ENCODE measurements at regions not wholly inside any gene's neighbourhood (a gene's known extent, or its start where the extent isn't known, plus 50 kb on each side); places are given as distances from the start of the nearest gene placed in this dataset.
A peak's percentile ranks its signal among the peaks of the same experiment; 100 is the strongest.

GRCh38 chr7:94297397-94297838 lies 97.3 kb upstream of the COL1A2 start:
- H2BK15ac ChIP-seq (ENCODE audit: low read length): no peak overlapping the region
- H3K4ac ChIP-seq (ENCODE audit: low read length): no peak overlapping the region
- no peak overlapping the region for H3K27ac ChIP-seq (replicated peaks; ENCODE audit: low read length)
- no peak overlapping the region for H2BK5ac ChIP-seq (ENCODE audit: low read length)
- H3K14ac ChIP-seq (ENCODE audit: low read length): no peak overlapping the region
- no peak overlapping the region for H4K8ac ChIP-seq (ENCODE audit: low read depth, low read length)
- H3K18ac ChIP-seq (ENCODE audit: low read length): no peak overlapping the region
- H3K9ac ChIP-seq (ENCODE audit: low read depth, low read length, poor library complexity): no peak overlapping the region
- peaks cover 9 to 18% of the 10 kb centered on the region in 2 donors for H3K4me1 ChIP-seq (ENCODE audit: control insufficient read depth in 2 of 2, insufficient read depth in 1 of 2, low read depth in 1 of 2, low read length in 2 of 2)
- H2BK120ac ChIP-seq (ENCODE audit: low read depth, low read length): no peak overlapping the region
- DNase-seq (ENCODE audit: low spot score): no peak
- no peak overlapping the region for H4K91ac ChIP-seq (ENCODE audit: low read depth, low read length, poor library complexity)
- no peak overlapping the region for H3K4me2 ChIP-seq (ENCODE audit: insufficient read depth, low read length, poor library complexity, severe bottlenecking)
- no peak overlapping the region for H2AFZ ChIP-seq (ENCODE audit: low read length)
- no peaks in the 10 kb centered on the region for H3K9me3 ChIP-seq (replicated peaks in 1 of 2; ENCODE audit: control insufficient read depth in 2 of 2, insufficient read depth in 1 of 2, low read depth in 1 of 2, low read length in 2 of 2)
- H3K79me1 ChIP-seq (ENCODE audit: low read depth, low read length): no peaks in the 10 kb centered on the region
- H3K23ac ChIP-seq (ENCODE audit: low read depth, low read length, poor library complexity): no peak overlapping the region
- no peak overlapping the region for H3K4me3 ChIP-seq (ENCODE audit: low read length in 2 of 2)
- H2AK5ac ChIP-seq (ENCODE audit: low read depth, low read length): no peak overlapping the region
- no CpG with 5 or more reads among the region's 5 CpGs for WGBS, 2 donors (ENCODE audit: extremely low coverage in 2 of 2, insufficient read length in 2 of 2, insufficient replicate concordance in 1 of 2)
- H3K36me3 ChIP-seq (replicated peaks in 1 of 2; ENCODE audit: control insufficient read depth in 2 of 2, insufficient read depth in 2 of 2, low read length in 2 of 2): no peaks in the 10 kb centered on the region
- no peak overlapping the region for H2BK12ac ChIP-seq (ENCODE audit: low read length)
- H3K27me3 ChIP-seq (ENCODE audit: control insufficient read depth in 3 of 3, insufficient read depth in 3 of 3, low read depth in 1 of 3, low read length in 3 of 3): no peaks in the 10 kb centered on the region

- H3K18ac ChIP-seq (ENCODE audit: low read length): no peak overlapping the region
- no peak overlapping the region for H3K9ac ChIP-seq (ENCODE audit: low read depth, low read length, poor library complexity)
- no peak overlapping the region for H3K4me2 ChIP-seq (ENCODE audit: insufficient read depth, low read length, poor library complexity, severe bottlenecking)
- no peaks in the 10 kb centered on the region for H3K9me3 ChIP-seq (replicated peaks in 1 of 2; ENCODE audit: control insufficient read depth in 2 of 2, insufficient read depth in 1 of 2, low read depth in 1 of 2, low read length in 2 of 2)
- H3K23ac ChIP-seq (ENCODE audit: low read depth, low read length, poor library complexity): no peak overlapping the region
- H2AK5ac ChIP-seq (ENCODE audit: low read depth, low read length): no peak overlapping the region
- H2BK120ac ChIP-seq (ENCODE audit: low read depth, low read length): no peak overlapping the region
- H4K8ac ChIP-seq (ENCODE audit: low read depth, low read length): no peak overlapping the region
- no peak for DNase-seq (ENCODE audit: low spot score)
- H3K14ac ChIP-seq (ENCODE audit: low read length): no peak overlapping the region
- no peak overlapping the region for H3K27ac ChIP-seq (replicated peaks; ENCODE audit: low read length)
- peak overlapping the region; percentile 2 for H2AFZ ChIP-seq (ENCODE audit: low read length)
- H2BK15ac ChIP-seq (ENCODE audit: low read length): no peak overlapping the region
- no peaks in the 10 kb centered on the region for H3K36me3 ChIP-seq (replicated peaks in 1 of 2; ENCODE audit: control insufficient read depth in 2 of 2, insufficient read depth in 2 of 2, low read length in 2 of 2)
- no peak overlapping the region for H3K4ac ChIP-seq (ENCODE audit: low read length)
- no peak overlapping the region for H2BK12ac ChIP-seq (ENCODE audit: low read length)
- no peak overlapping the region for H3K4me3 ChIP-seq (ENCODE audit: low read length in 2 of 2)
- peaks cover 12 to 23% of the 10 kb centered on the region in 2 donors for H3K4me1 ChIP-seq (ENCODE audit: control insufficient read depth in 2 of 2, insufficient read depth in 1 of 2, low read depth in 1 of 2, low read length in 2 of 2)
- H2BK5ac ChIP-seq (ENCODE audit: low read length): no peak overlapping the region
- no peak overlapping the region for H4K91ac ChIP-seq (ENCODE audit: low read depth, low read length, poor library complexity)
- WGBS, 2 donors (ENCODE audit: extremely low coverage in 2 of 2, insufficient read length in 2 of 2, insufficient replicate concordance in 1 of 2): no CpG with 5 or more reads among the region's 3 CpGs
- H3K27me3 ChIP-seq (ENCODE audit: control insufficient read depth in 3 of 3, insufficient read depth in 3 of 3, low read depth in 1 of 3, low read length in 3 of 3): no peaks in the 10 kb centered on the region
- no peaks in the 10 kb centered on the region for H3K79me1 ChIP-seq (ENCODE audit: low read depth, low read length)
Observed at GRCh38 chr7:94298943-94299342, 95.8 kb upstream of the COL1A2 start.

GRCh38 chr7:94300176-94300835 lies 94.4 kb upstream of the COL1A2 start:
- Histone ChIP-seq H3K4ac (ENCODE audit: low read length) (no peak overlapping the region), H3K4me2 (ENCODE audit: insufficient read depth, low read length, poor library complexity, severe bottlenecking) (no peak overlapping the region), H4K91ac (ENCODE audit: low read depth, low read length, poor library complexity) (no peak overlapping the region), H3K4me3 (ENCODE audit: low read length in 2 of 2) (peak overlapping the region in 1 of 2 donors; percentile 67), H3K27me3 (ENCODE audit: control insufficient read depth in 3 of 3, insufficient read depth in 3 of 3, low read depth in 1 of 3, low read length in 3 of 3) (no peaks in the 10 kb centered on the region), H3K9ac (ENCODE audit: low read depth, low read length, poor library complexity) (no peak overlapping the region), H2BK15ac (ENCODE audit: low read length) (no peak overlapping the region), H3K4me1 (ENCODE audit: control insufficient read depth in 2 of 2, insufficient read depth in 1 of 2, low read depth in 1 of 2, low read length in 2 of 2) (peaks cover 12 to 23% of the 10 kb centered on the region in 2 donors), H2BK12ac (ENCODE audit: low read length) (no peak overlapping the region), H3K9me3 (replicated peaks in 1 of 2; ENCODE audit: control insufficient read depth in 2 of 2, insufficient read depth in 1 of 2, low read depth in 1 of 2, low read length in 2 of 2) (peaks cover 0 to 5% of the 10 kb centered on the region in 2 donors), H3K18ac (ENCODE audit: low read length) (no peak overlapping the region), H3K14ac (ENCODE audit: low read length) (no peak overlapping the region), H2AFZ (ENCODE audit: low read length) (peak overlapping the region; percentile 69), H3K36me3 (replicated peaks in 1 of 2; ENCODE audit: control insufficient read depth in 2 of 2, insufficient read depth in 2 of 2, low read length in 2 of 2) (no peaks in the 10 kb centered on the region), H2BK120ac (ENCODE audit: low read depth, low read length) (no peak overlapping the region), H3K79me1 (ENCODE audit: low read depth, low read length) (no peaks in the 10 kb centered on the region), H2BK5ac (ENCODE audit: low read length) (no peak overlapping the region), H4K8ac (ENCODE audit: low read depth, low read length) (no peak overlapping the region), H2AK5ac (ENCODE audit: low read depth, low read length) (no peak overlapping the region), H3K27ac (replicated peaks; ENCODE audit: low read length) (no peak overlapping the region), H3K23ac (ENCODE audit: low read depth, low read length, poor library complexity) (no peak overlapping the region)
- DNase-seq (ENCODE audit: low spot score): no peak
- WGBS, 2 donors (ENCODE audit: extremely low coverage in 2 of 2, insufficient read length in 2 of 2, insufficient replicate concordance in 1 of 2): no CpG with 5 or more reads among the region's 8 CpGs

GRCh38 chr7:94301024-94301586 lies 93.6 kb upstream of the COL1A2 start:
- peaks cover 0 to 5% of the 10 kb centered on the region in 2 donors for H3K9me3 ChIP-seq (replicated peaks in 1 of 2; ENCODE audit: control insufficient read depth in 2 of 2, insufficient read depth in 1 of 2, low read depth in 1 of 2, low read length in 2 of 2)
- no peak overlapping the region for H2BK5ac ChIP-seq (ENCODE audit: low read length)
- no CpG with 5 or more reads among the region's 6 CpGs for WGBS, 2 donors (ENCODE audit: extremely low coverage in 2 of 2, insufficient read length in 2 of 2, insufficient replicate concordance in 1 of 2)
- H3K23ac ChIP-seq (ENCODE audit: low read depth, low read length, poor library complexity): no peak overlapping the region
- no peak overlapping the region for H2BK15ac ChIP-seq (ENCODE audit: low read length)
- H3K36me3 ChIP-seq (replicated peaks in 1 of 2; ENCODE audit: control insufficient read depth in 2 of 2, insufficient read depth in 2 of 2, low read length in 2 of 2): no peaks in the 10 kb centered on the region
- H2AFZ ChIP-seq (ENCODE audit: low read length): peak overlapping the region; percentile 69
- H3K27ac ChIP-seq (replicated peaks; ENCODE audit: low read length): peak overlapping the region; percentile 61
- H3K14ac ChIP-seq (ENCODE audit: low read length): no peak overlapping the region
- H3K18ac ChIP-seq (ENCODE audit: low read length): no peak overlapping the region
- DNase-seq (ENCODE audit: low spot score): peak; percentile 57
- no peak overlapping the region for H4K8ac ChIP-seq (ENCODE audit: low read depth, low read length)
- H3K4me2 ChIP-seq (ENCODE audit: insufficient read depth, low read length, poor library complexity, severe bottlenecking): no peak overlapping the region
- H2BK120ac ChIP-seq (ENCODE audit: low read depth, low read length): no peak overlapping the region
- H3K27me3 ChIP-seq (ENCODE audit: control insufficient read depth in 3 of 3, insufficient read depth in 3 of 3, low read depth in 1 of 3, low read length in 3 of 3): no peaks in the 10 kb centered on the region
- no peak overlapping the region for H2AK5ac ChIP-seq (ENCODE audit: low read depth, low read length)
- peaks cover 12 to 23% of the 10 kb centered on the region in 2 donors for H3K4me1 ChIP-seq (ENCODE audit: control insufficient read depth in 2 of 2, insufficient read depth in 1 of 2, low read depth in 1 of 2, low read length in 2 of 2)
- no peak overlapping the region for H3K9ac ChIP-seq (ENCODE audit: low read depth, low read length, poor library complexity)
- H4K91ac ChIP-seq (ENCODE audit: low read depth, low read length, poor library complexity): no peak overlapping the region
- H2BK12ac ChIP-seq (ENCODE audit: low read length): no peak overlapping the region
- H3K4ac ChIP-seq (ENCODE audit: low read length): no peak overlapping the region
- no peaks in the 10 kb centered on the region for H3K79me1 ChIP-seq (ENCODE audit: low read depth, low read length)
- peak overlapping the region in 1 of 2 donors; percentile 12 for H3K4me3 ChIP-seq (ENCODE audit: low read length in 2 of 2)

All from neuronal stem cell (in vitro differentiated cells).